SK-MEL-5 (cell line): ENCODE measurements at regions not wholly inside any gene's neighbourhood (a gene's known extent, or its start where the extent isn't known, plus 50 kb on each side); places are given as distances from the start of the nearest gene placed in this dataset.
"Not testable (repeated sequence)": the region's sequence is repeated elsewhere in the genome, so short reads cannot be mapped to it uniquely, and the experiment has no call there.

Experiments used
- DNase-seq: peaks from one replicate; pipeline ENCODE4 v3.0.0-alpha.2; 2016; ENCODE audit warnings: low read depth, low spot score
- in situ Hi-C: cut with HindIII; loops from 2 replicates; pipeline ENCODE4 v1.10.0; 2016; ENCODE audit warnings: low sequenced_read_pairs, high pct_unique_total_duplicates, low pct_unique_long_range_greater_than_20kb

DNA sequence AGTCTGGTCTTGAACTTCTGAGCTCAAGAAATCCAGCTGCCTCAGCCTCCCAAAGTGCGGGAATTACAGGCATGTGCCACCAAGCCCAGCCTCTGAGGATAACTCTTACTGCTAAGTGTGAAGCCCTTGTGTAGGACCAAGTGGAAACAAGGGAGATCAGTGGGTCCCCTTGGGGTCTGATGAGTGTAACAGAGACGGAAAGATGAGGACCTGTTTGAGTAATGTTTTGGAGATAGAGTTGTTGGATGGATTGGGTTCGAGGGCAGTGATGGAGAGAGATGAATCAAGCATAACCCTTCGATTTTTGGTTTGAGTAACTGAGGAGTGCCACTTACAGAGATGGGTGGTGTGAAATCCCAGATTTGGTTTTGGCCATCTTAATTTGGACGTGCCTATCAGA, 378.7 kb downstream of the ANAPC1 start:
- in situ Hi-C loops, DNase-seq: not testable (repeated sequence)

- in situ Hi-C loops, DNase-seq: not testable (repeated sequence)
These were observed 377.1 kb downstream of the ANAPC1 start for GRCh38 chr2:111506936-111507335.

DNA sequence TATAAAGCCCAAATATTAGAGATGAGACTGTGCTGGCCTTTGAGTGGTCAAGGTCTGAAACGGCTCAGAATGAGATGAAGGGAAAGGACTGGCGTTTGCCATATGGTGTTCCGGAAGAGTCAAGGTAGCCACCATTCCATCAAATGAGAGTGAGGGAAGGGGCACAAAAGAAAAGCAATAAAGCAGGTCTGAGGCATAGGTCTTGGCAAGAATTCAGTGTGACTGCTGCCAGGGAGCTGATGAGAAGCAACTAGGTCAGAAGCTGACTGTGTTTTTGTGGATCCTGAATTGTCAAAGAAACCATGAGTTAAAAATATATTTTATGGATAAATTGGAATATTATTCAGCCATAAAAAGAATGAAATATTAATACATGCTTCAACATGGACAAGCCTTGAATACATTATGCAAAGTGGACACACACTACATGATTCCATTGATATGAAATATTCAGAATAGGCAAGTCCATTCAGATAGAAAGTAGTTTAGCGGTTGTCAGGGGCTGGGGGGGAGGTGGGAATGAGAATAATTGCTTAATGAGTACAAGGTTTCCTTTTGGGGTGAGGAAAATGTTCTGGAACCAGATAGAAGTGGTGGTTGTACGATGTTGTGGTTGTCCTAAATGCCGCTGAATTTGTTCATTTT, 374.6 kb downstream of the ANAPC1 start:
- in situ Hi-C loops, DNase-seq: not testable (repeated sequence)

GRCh38 chr2:111510384-111510783, 373.6 kb downstream of the ANAPC1 start:
- in situ Hi-C loops, DNase-seq: not testable (repeated sequence)

GRCh38 chr2:111511062-111511461, 372.9 kb downstream of the ANAPC1 start:
- DNase-seq, in situ Hi-C loops: not testable (repeated sequence)

- DNase-seq, in situ Hi-C loops: not testable (repeated sequence)
These were observed 371.6 kb downstream of the ANAPC1 start for GRCh38 chr2:111512378-111512777.

DNA sequence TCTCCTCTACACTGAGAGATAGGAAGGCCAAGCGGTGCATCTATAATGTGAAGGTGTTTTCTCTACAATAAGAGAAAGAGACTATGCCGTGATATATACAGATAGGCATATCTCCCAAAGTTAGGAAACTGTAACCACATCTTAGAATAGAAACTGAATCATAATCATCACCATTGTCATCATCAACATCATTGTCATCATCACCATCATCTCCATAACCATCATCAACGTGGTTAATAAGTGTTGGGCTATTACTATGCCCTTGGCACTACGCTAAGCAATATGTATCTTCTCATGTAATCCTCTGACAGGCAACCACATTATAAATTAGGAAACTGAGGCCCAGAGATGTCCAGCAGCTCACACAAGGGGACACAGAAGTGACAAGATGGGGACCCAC, 369.9 kb downstream of the ANAPC1 start:
- in situ Hi-C loops, DNase-seq: not testable (repeated sequence)

- in situ Hi-C loops, DNase-seq: not testable (repeated sequence)
These were observed 366.8 kb downstream of the ANAPC1 start for GRCh38 chr2:111517050-111517720.

DNA sequence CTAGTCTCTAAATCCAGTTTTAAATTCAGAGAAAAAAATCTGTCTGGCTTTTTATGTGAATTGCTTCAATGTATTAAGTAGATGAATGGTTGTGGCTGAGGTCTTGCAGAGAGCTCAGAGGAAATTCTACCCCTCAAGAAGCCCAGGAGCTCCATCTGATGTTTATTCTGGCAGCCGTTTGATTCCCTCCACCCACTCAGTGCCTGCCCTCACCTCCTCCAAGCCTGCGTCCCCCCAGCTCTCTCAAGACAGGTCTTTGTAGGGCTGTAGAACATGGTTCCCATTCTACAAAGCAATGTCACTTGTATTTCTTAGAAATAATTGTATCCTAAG, 366.3 kb downstream of the ANAPC1 start:
- DNase-seq, in situ Hi-C loops: not testable (repeated sequence)

- in situ Hi-C loops, result no loop called here
- DNase-seq, result peak; percentile 9
These were observed 364.9 kb downstream of the ANAPC1 start for GRCh38 chr2:111519071-111519470.

- in situ Hi-C loops, result no loop called here
- no peak for DNase-seq
These were observed 361.7 kb downstream of the ANAPC1 start for GRCh38 chr2:111522231-111522768.

DNA sequence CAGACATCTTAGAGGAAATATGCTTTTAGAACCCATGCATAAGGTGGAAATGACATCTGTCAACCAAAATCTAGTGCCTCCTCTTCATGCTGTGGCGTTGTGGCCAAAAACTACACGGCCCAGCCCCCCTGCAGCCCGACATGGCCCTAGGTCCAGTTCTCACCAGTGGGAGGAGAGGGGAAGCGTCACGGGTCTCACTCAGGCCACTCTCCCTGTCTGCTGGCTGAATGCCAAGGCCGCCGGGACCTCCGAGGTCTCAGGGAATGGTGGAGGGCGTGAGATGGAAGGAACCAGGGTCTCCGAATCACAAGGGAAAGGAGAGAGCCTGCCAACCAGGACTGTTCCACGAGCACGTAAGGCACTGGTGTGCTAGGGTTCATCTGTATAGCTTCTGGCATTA, 361.0 kb downstream of the ANAPC1 start:
- in situ Hi-C loops, result no loop called here
- no peak for DNase-seq

- in situ Hi-C loops, DNase-seq: not testable (repeated sequence)
These were observed 359.0 kb downstream of the ANAPC1 start for GRCh38 chr2:111525026-111525425.

GRCh38 chr2:111526041-111526639, 357.9 kb downstream of the ANAPC1 start:
- in situ Hi-C loops, DNase-seq: not testable (repeated sequence)

- in situ Hi-C loops, DNase-seq: not testable (repeated sequence)
These were observed 356.1 kb downstream of the ANAPC1 start for GRCh38 chr2:111527707-111528400.

DNA sequence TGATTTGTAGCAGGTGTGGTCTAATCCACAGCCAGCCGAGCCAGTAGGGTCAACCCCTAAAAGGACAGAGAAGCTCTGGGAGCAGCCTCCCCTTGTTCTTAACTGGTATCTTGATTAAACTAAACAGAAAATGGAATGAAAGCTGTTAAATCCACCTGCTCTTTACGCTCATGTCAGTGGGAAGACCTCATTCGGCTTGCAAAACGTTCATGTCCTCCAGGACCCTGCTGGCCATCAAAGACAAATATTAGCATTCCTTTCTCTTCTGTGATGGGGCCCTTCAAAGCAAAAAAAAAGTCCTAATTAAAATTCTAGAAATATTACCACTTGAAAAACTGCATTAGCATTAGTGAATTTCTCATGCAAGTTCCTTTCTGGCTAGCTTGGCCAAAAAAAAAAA, 355.0 kb downstream of the ANAPC1 start:
- DNase-seq, in situ Hi-C loops: not testable (repeated sequence)

DNA sequence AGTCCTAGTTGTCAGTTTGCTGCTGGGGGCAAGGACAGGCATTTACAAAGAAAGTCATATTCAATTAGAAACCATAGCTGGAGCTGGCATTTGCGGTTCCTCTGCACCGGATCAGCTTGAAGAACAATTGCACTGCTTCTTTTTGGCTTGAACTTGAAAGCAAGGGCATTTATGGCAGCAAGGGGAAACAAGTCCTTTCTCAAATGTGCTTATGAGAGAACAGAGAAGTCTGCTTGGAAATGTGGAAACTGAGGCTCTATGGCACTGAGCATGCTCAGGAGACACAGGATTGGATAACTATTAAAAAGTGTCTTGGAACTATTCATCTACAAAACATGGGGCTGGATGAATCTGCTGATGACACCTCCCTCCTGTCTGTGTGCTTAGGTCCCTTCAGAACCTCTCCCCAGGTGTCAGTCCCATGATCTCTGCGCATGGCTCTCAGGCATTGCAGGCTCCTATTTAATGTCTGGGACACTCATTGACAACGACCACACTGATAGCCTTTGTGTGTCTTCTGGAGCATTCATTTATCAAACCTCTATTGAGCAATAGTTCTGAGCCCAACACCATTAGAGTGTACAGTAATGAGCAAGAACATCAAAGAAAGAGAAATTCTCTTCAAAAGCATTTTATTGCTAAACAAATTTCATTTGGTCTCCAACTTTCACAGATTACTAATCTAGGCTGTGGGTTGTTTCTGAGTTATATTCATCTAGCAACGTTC, 353.6 kb downstream of the ANAPC1 start:
- DNase-seq, in situ Hi-C loops: not testable (repeated sequence)
